WERI-Rb-1 (cell line): ENCODE measurements at regions not wholly inside any gene's neighbourhood (a gene's known extent, or its start where the extent isn't known, plus 50 kb on each side); places are given as distances from the start of the nearest gene placed in this dataset.

Experiments
- DNase-seq: peaks from one replicate; pipeline ENCODE4 v3.0.0-alpha.2; 2020
- H3K27ac ChIP-seq: fragments of 250-450 bp; sonication (Bioruptor Pico); 2 replicates; pipeline ENCODE4 v1.5.1; 2020; ENCODE audit warnings: mild to moderate bottlenecking, moderate library complexity
- H3K27me3 ChIP-seq: fragments of 250-450 bp; sonication (Bioruptor Pico); 2 replicates; pipeline ENCODE4 v1.5.1; 2021; ENCODE audit warnings: mild to moderate bottlenecking, low read depth, moderate library complexity; ENCODE audit not compliant: insufficient read depth, severe bottlenecking
- H3K36me3 ChIP-seq: fragments of 250-450 bp; sonication (Bioruptor Pico); 2 replicates; pipeline ENCODE4 v1.5.1; 2020; ENCODE audit warnings: mild to moderate bottlenecking, moderate library complexity
- H3K4me3 ChIP-seq: 2 replicates; pipeline ENCODE4 v1.5.1; 2011; ENCODE audit warnings: low read depth, mild to moderate bottlenecking, control low read depth, low read length
- H3K9me3 ChIP-seq: fragments of 250-450 bp; sonication (Bioruptor Pico); 2 replicates; pipeline ENCODE4 v1.5.1; 2021; ENCODE audit warnings: mild to moderate bottlenecking, moderate library complexity; ENCODE audit not compliant: severe bottlenecking
- TF ChIP-seq, protein P1 (sequence below): IDR thresholded peaks from 2 replicates; pipeline ENCODE4 v1.5.1; 2011; ENCODE audit warnings: low read depth, mild to moderate bottlenecking, control low read depth, inconsistent platforms, low read length

DNA sequence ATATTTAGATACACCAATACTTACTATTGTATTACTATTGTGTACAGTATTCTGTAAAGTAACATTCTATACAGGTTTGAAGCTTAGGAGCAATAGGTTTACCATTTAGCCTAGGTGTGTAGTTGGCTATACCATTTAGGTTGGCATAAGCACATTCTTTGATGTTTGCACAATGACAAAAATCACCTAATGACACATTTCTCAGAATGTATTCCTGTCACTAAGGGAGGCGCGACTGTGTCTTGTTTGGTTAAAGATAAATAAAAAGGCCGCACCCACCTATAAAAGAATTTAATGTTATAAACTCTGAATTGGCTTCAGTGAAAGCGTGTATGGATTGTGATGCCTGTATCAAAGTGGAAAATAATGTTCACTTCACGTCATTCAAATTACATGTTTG lies 1815.4 kb upstream of the CDH6 start:
- DNase-seq = no peak
- TF ChIP-seq, protein P1, sequence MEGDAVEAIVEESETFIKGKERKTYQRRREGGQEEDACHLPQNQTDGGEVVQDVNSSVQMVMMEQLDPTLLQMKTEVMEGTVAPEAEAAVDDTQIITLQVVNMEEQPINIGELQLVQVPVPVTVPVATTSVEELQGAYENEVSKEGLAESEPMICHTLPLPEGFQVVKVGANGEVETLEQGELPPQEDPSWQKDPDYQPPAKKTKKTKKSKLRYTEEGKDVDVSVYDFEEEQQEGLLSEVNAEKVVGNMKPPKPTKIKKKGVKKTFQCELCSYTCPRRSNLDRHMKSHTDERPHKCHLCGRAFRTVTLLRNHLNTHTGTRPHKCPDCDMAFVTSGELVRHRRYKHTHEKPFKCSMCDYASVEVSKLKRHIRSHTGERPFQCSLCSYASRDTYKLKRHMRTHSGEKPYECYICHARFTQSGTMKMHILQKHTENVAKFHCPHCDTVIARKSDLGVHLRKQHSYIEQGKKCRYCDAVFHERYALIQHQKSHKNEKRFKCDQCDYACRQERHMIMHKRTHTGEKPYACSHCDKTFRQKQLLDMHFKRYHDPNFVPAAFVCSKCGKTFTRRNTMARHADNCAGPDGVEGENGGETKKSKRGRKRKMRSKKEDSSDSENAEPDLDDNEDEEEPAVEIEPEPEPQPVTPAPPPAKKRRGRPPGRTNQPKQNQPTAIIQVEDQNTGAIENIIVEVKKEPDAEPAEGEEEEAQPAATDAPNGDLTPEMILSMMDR = no peak
- H3K27ac ChIP-seq = no peak overlapping the region
- no peaks in the 10 kb centered on the region for H3K36me3 ChIP-seq
- H3K4me3 ChIP-seq = no peak overlapping the region
- no peaks in the 10 kb centered on the region for H3K9me3 ChIP-seq
- no peaks in the 10 kb centered on the region for H3K27me3 ChIP-seq

DNA sequence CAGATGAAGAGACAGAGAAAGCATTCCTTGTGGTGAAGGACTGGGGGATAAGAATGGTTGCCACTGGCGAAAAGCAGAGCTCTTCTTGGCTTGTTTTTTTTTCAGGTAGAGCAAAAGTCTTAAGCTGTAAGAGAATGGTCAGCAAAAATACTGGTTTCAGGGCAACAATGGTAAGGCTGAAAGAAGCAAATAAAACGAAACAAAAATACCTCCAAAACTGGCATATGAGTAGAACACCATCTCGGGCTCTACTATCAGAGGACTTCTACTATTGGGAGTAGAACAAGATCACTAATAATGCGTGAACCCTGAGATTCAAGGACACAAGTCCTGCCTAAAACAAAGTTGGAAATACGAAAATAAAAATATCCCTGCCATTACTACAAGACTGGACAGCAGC lies 1823.2 kb upstream of the CDH6 start:
- Histone ChIP-seq H3K36me3 (no peaks in the 10 kb centered on the region), H3K27me3 (no peaks in the 10 kb centered on the region), H3K4me3 (no peak overlapping the region), H3K27ac (no peak overlapping the region), H3K9me3 (no peaks in the 10 kb centered on the region)
- TF ChIP-seq, protein P1 = no peak
- no peak for DNase-seq

DNA sequence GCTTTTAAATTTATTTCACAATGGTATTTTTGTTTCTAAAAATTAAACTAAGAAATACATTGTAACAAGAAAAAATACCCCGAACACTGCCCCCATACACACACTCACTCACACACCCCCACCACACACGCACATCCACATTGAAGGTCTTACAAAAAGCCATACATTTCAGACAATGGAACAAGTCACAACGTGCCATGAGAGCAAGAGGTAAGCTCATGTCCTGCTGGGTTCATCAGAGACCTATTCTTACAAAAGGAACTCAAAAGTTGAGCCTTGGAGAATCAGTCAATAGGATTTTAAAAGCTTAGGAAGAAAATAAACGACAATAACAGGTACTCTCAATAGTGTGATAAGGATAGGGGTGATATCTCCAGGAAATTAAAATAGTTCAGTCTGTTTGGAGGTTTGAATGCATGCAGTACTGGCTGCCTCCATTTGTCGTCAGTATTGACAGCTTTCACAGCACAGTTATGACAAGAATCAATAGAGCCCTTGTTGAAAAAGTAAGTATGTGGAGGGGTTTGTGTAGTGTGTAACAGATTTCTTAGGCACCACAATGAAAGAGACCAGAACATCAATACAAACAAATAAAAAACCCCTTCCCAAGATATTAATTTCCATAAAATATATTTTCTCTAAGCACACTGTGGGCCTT lies 1826.2 kb upstream of the CDH6 start:
- H3K27ac ChIP-seq = no peak overlapping the region
- H3K9me3 ChIP-seq = no peaks in the 10 kb centered on the region
- no peaks in the 10 kb centered on the region for H3K36me3 ChIP-seq
- no peaks in the 10 kb centered on the region for H3K27me3 ChIP-seq
- H3K4me3 ChIP-seq = no peak overlapping the region
- TF ChIP-seq, protein P1 = 0 out of 2 replicates have a peak, but pooled peaks have one; percentile 2
- DNase-seq = no peak

DNA sequence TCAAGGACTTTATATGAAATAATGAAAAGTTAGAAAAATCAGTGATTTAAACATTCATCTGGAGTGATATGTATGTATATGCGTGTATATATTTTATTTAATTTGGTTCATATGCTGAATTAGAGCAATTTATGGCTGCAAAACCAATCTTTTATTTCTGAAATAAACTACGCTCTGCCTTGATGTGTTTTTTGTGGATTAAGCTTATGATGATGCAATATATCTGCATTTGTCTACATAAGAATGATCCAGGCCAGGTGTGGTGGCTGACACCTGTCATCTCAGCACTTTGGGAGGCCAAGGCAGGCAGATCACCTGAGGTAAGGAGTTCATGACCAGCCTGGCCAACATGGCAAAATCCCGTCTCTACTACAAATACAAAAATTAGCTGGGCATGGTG lies 1842.3 kb upstream of the CDH6 start:
- TF ChIP-seq, protein P1 = no peak
- Histone ChIP-seq H3K27me3 (no peaks in the 10 kb centered on the region), H3K4me3 (no peak overlapping the region), H3K36me3 (no peaks in the 10 kb centered on the region), H3K9me3 (no peaks in the 10 kb centered on the region), H3K27ac (no peak overlapping the region)
- DNase-seq = no peak

DNA sequence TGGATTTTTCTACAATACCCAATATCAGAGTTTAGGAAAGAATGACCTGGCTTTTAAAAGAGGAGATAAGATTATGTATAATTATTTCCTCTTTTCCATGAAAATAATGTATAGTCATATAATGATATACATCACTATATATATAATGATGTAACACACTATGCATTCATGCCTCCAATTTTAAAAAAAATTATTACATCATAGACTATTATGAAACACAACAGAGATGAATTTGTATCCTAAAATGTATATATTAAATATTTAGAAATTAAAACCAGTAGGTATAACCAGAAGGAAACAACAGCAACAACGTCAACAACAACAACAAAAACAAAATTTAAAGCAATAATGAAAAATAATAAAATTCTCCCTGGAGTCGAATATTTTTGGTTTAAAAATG lies 1856.5 kb upstream of the CDH6 start:
- Histone ChIP-seq H3K27me3 (no peaks in the 10 kb centered on the region), H3K36me3 (no peaks in the 10 kb centered on the region), H3K27ac (no peak overlapping the region), H3K9me3 (no peaks in the 10 kb centered on the region), H3K4me3 (no peak overlapping the region)
- TF ChIP-seq, protein P1 = no peak
- no peak for DNase-seq

DNA sequence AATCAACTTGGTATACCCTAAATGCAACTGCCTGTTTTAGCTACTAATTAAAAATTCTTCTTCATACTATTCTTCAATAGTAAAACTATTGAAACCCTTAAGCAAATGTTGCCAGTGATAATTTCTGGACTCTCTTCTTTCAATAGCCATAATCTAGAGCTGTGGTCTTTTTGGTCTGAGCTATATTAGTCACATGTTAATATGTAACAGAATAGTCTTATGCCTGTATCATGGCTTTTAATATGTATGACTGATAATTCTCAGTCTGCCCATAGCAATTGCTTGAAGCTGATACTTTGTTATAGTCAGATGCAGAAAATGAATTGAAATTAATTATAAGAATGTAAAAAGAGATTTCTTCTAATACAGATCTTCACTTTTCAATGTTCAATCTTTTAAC lies 1871.9 kb upstream of the CDH6 start:
- H3K36me3 ChIP-seq = no peaks in the 10 kb centered on the region
- H3K27ac ChIP-seq = no peak overlapping the region
- no peak for DNase-seq
- TF ChIP-seq, protein P1 = no peak
- H3K27me3 ChIP-seq = no peaks in the 10 kb centered on the region
- no peaks in the 10 kb centered on the region for H3K9me3 ChIP-seq
- no peak overlapping the region for H3K4me3 ChIP-seq
